Liver (tissue), 8 donors: ENCODE measurements at regions not wholly inside any gene's neighbourhood (a gene's known extent, or its start where the extent isn't known, plus 50 kb on each side); places are given as distances from the start of the nearest gene placed in this dataset.

Experiments
- DNase-seq: peaks from one replicate; pipeline ENCODE4 v3.0.0-alpha.2; 2017; ENCODE audit warnings: low spot score
- H3K27ac ChIP-seq, 2 donors: one replicate each; pipeline ENCODE4 v1.7.0; 2013; ENCODE audit warnings: inconsistent platforms in 2 of 2, low read length in 2 of 2, control low read depth in 1 of 2, low read depth in 1 of 2, mild to moderate bottlenecking in 1 of 2
- H3K27me3 ChIP-seq, 4 donors: one replicate each; pipeline versions ENCODE4 v1.6.1 to v1.7.0; 2013; ENCODE audit warnings: low read length in 3 of 4, inconsistent platforms in 1 of 4, mild to moderate bottlenecking in 1 of 4, moderate library complexity in 1 of 4; ENCODE audit not compliant: control insufficient read depth in 4 of 4, insufficient read depth in 4 of 4
- H3K36me3 ChIP-seq, 4 donors: one replicate each; pipeline versions ENCODE4 v1.6.1 to v1.7.0; 2013; ENCODE audit warnings: low read length in 3 of 4, mild to moderate bottlenecking in 3 of 4, low read depth in 1 of 4, moderate library complexity in 1 of 4; ENCODE audit not compliant: control insufficient read depth in 4 of 4, insufficient read depth in 3 of 4
- H3K4me1 ChIP-seq, 4 donors: one replicate each; pipeline versions ENCODE4 v1.6.1 to v1.7.0; 2013; ENCODE audit warnings: low read length in 3 of 4, mild to moderate bottlenecking in 3 of 4, moderate library complexity in 1 of 4; ENCODE audit not compliant: control insufficient read depth in 4 of 4, insufficient read depth in 4 of 4
- H3K4me3 ChIP-seq, 3 donors: one replicate each; pipeline versions ENCODE4 v1.6.1 to v1.7.0; 2013; ENCODE audit warnings: low read length in 3 of 3, control low read depth in 1 of 3, low read depth in 1 of 3, mild to moderate bottlenecking in 1 of 3
- H3K9ac ChIP-seq, 2 donors: one replicate each; pipeline ENCODE4 v1.7.0; 2013; ENCODE audit warnings: low read length in 2 of 2, mild to moderate bottlenecking in 2 of 2, moderate library complexity in 2 of 2, control low read depth in 1 of 2, low read depth in 1 of 2
- H3K9me3 ChIP-seq, 4 donors: one replicate each; pipeline versions ENCODE4 v1.6.1 to v1.7.0; 2013; ENCODE audit warnings: low read length in 3 of 4; ENCODE audit not compliant: control insufficient read depth in 4 of 4
- EGR1 ChIP-seq, 2 donors: IDR thresholded peaks; 2 replicates each; pipeline ENCODE4 v1.6.1; 2016 to 2018; ENCODE audit warnings: antibody characterized with exemption in 2 of 2, low read depth in 2 of 2
- FOXA1 ChIP-seq: IDR thresholded peaks from 2 replicates; pipeline ENCODE4 v1.6.1; 2016; ENCODE audit warnings: antibody characterized with exemption
- FOXA2 ChIP-seq: IDR thresholded peaks from 2 replicates; pipeline ENCODE4 v1.6.1; 2016; ENCODE audit warnings: antibody characterized with exemption
- GABPA ChIP-seq, 2 donors: IDR thresholded peaks in 1 of 2; conservative IDR thresholded peaks in 1 of 2; 2 replicates each; pipeline ENCODE4 v1.6.1; 2016; ENCODE audit warnings: antibody characterized with exemption in 2 of 2, mild to moderate bottlenecking in 1 of 2, moderate library complexity in 1 of 2
- HNF4A ChIP-seq, 2 donors: conservative IDR thresholded peaks; 2 replicates each; pipeline ENCODE4 v1.6.1; 2016; ENCODE audit warnings: antibody characterized with exemption in 2 of 2, mild to moderate bottlenecking in 2 of 2
- HNF4G ChIP-seq: IDR thresholded peaks from 2 replicates; pipeline ENCODE4 v1.6.1; 2016; ENCODE audit warnings: antibody characterized with exemption
- JUND ChIP-seq, 2 donors: IDR thresholded peaks; 2 replicates each; pipeline ENCODE4 v1.6.1; 2016; ENCODE audit warnings: antibody characterized with exemption in 2 of 2
- NR2F2 ChIP-seq: IDR thresholded peaks from 2 replicates; pipeline ENCODE4 v1.6.1; 2016; ENCODE audit warnings: antibody characterized with exemption
- RAD21 ChIP-seq, 2 donors: IDR thresholded peaks; 2 replicates each; pipeline ENCODE4 v1.6.1; 2016; ENCODE audit warnings: antibody characterized with exemption in 2 of 2, mild to moderate bottlenecking in 2 of 2
- RXRA ChIP-seq, 2 donors: IDR thresholded peaks; 2 replicates each; pipeline ENCODE4 v1.6.1; 2017 to 2018; ENCODE audit warnings: antibody characterized with exemption in 2 of 2, mild to moderate bottlenecking in 1 of 2
- SP1 ChIP-seq: IDR thresholded peaks from 2 replicates; pipeline ENCODE4 v1.6.1; 2018; ENCODE audit warnings: antibody characterized with exemption, mild to moderate bottlenecking
- TAF1 ChIP-seq: conservative IDR thresholded peaks from 2 replicates; pipeline ENCODE4 v1.6.1; 2016; ENCODE audit warnings: antibody characterized with exemption, mild to moderate bottlenecking
- YY1 ChIP-seq: IDR thresholded peaks from 2 replicates; pipeline ENCODE4 v1.6.1; 2016; ENCODE audit warnings: antibody characterized with exemption, mild to moderate bottlenecking
- WGBS: extraction: QIAGEN DNeasy Blood & Tissue Kit; methylation state at CpG from one replicate; pipeline ENCODE4 v1.1.7; 2013; 5-methylcytosine and 5-hydroxymethylcytosine counted together
- TF ChIP-seq, protein P1 (sequence below): fragments of 150-350 bp; IDR thresholded peaks from 2 replicates; pipeline ENCODE4 v1.5.1; 2017; ENCODE audit warnings: improper control_type of control experiment, low read depth, low read length; ENCODE audit not compliant: missing input control
- TF ChIP-seq, protein P2 (sequence below): IDR thresholded peaks from 2 replicates; pipeline ENCODE4 v1.6.1; 2016; ENCODE audit warnings: antibody characterized with exemption
- TF ChIP-seq, protein P3 (sequence below): IDR thresholded peaks from 2 replicates; pipeline ENCODE4 v1.6.1; 2016; ENCODE audit warnings: antibody characterized with exemption
- TF ChIP-seq, protein P4 (sequence below): IDR thresholded peaks from 2 replicates; pipeline ENCODE4 v1.6.1; 2016; ENCODE audit warnings: antibody characterized with exemption
- TF ChIP-seq, protein P5 (sequence below): IDR thresholded peaks from 2 replicates; pipeline ENCODE4 v1.6.1; 2016; ENCODE audit warnings: antibody characterized with exemption, mild to moderate bottlenecking
- donor health status: healthy.
- donor health status: healthy.
- donor health status: healthy.
- donor health status: healthy.
- donor health status: healthy.

DNA sequence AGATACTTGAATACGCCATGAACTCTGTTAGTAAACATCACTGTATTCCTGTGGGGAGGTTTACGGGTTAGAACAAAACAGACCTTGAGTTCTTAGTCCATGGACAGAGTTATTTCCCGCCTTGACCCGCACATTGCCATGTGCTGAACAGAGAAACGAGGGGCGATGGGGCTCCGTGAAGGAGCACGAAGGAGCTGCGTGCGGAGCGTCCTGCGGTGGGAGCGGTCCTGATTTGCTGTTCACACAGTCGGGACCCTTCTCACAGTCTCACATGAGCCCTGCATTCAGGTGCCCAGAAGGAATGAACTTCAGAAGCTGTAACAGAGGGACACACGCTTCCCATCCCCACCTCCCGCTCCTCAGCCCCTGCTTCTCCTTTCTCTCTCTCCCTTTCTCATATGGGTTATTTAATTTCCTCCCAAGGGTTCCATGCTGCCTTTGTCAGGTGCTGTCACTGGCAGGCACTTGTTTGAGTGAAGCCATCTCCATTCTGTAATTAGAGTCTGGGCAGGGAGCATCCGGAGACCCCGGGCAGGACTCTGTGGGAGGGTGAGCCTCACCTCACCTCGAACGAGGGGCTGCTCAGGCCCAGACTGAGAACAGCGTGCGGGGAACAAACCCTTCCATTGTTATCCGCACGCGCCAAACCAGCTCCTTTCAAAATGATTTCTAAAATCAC, 76.9 kb downstream of the TEX29 start:
- TF ChIP-seq, protein P1, sequence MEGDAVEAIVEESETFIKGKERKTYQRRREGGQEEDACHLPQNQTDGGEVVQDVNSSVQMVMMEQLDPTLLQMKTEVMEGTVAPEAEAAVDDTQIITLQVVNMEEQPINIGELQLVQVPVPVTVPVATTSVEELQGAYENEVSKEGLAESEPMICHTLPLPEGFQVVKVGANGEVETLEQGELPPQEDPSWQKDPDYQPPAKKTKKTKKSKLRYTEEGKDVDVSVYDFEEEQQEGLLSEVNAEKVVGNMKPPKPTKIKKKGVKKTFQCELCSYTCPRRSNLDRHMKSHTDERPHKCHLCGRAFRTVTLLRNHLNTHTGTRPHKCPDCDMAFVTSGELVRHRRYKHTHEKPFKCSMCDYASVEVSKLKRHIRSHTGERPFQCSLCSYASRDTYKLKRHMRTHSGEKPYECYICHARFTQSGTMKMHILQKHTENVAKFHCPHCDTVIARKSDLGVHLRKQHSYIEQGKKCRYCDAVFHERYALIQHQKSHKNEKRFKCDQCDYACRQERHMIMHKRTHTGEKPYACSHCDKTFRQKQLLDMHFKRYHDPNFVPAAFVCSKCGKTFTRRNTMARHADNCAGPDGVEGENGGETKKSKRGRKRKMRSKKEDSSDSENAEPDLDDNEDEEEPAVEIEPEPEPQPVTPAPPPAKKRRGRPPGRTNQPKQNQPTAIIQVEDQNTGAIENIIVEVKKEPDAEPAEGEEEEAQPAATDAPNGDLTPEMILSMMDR, result no peak
- no peak for TF ChIP-seq RXRA (IDR thresholded peaks at IDR 0.05)
- no peak for TF ChIP-seq TAF1
- no peak for TF ChIP-seq SP1
- TF ChIP-seq, protein P2, sequence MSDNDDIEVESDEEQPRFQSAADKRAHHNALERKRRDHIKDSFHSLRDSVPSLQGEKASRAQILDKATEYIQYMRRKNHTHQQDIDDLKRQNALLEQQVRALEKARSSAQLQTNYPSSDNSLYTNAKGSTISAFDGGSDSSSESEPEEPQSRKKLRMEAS, result no peak
- TF ChIP-seq, protein P3, sequence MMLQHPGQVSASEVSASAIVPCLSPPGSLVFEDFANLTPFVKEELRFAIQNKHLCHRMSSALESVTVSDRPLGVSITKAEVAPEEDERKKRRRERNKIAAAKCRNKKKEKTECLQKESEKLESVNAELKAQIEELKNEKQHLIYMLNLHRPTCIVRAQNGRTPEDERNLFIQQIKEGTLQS, result no peak
- no peak for TF ChIP-seq GABPA (IDR thresholded peaks at IDR 0.05 in 1 of 2, conservative IDR thresholded peaks at IDR 0.05 in 1 of 2)
- TF ChIP-seq NR2F2, result no peak
- no peak for TF ChIP-seq RAD21 (IDR thresholded peaks at IDR 0.05)
- TF ChIP-seq FOXA2, result no peak
- TF ChIP-seq HNF4G, result no peak
- TF ChIP-seq, protein P4, sequence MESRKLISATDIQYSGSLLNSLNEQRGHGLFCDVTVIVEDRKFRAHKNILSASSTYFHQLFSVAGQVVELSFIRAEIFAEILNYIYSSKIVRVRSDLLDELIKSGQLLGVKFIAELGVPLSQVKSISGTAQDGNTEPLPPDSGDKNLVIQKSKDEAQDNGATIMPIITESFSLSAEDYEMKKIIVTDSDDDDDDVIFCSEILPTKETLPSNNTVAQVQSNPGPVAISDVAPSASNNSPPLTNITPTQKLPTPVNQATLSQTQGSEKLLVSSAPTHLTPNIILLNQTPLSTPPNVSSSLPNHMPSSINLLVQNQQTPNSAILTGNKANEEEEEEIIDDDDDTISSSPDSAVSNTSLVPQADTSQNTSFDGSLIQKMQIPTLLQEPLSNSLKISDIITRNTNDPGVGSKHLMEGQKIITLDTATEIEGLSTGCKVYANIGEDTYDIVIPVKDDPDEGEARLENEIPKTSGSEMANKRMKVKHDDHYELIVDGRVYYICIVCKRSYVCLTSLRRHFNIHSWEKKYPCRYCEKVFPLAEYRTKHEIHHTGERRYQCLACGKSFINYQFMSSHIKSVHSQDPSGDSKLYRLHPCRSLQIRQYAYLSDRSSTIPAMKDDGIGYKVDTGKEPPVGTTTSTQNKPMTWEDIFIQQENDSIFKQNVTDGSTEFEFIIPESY, result no peak
- TF ChIP-seq FOXA1, result no peak
- TF ChIP-seq HNF4A (conservative IDR thresholded peaks at IDR 0.05), result no peak
- no peak for TF ChIP-seq YY1
- TF ChIP-seq, protein P5, sequence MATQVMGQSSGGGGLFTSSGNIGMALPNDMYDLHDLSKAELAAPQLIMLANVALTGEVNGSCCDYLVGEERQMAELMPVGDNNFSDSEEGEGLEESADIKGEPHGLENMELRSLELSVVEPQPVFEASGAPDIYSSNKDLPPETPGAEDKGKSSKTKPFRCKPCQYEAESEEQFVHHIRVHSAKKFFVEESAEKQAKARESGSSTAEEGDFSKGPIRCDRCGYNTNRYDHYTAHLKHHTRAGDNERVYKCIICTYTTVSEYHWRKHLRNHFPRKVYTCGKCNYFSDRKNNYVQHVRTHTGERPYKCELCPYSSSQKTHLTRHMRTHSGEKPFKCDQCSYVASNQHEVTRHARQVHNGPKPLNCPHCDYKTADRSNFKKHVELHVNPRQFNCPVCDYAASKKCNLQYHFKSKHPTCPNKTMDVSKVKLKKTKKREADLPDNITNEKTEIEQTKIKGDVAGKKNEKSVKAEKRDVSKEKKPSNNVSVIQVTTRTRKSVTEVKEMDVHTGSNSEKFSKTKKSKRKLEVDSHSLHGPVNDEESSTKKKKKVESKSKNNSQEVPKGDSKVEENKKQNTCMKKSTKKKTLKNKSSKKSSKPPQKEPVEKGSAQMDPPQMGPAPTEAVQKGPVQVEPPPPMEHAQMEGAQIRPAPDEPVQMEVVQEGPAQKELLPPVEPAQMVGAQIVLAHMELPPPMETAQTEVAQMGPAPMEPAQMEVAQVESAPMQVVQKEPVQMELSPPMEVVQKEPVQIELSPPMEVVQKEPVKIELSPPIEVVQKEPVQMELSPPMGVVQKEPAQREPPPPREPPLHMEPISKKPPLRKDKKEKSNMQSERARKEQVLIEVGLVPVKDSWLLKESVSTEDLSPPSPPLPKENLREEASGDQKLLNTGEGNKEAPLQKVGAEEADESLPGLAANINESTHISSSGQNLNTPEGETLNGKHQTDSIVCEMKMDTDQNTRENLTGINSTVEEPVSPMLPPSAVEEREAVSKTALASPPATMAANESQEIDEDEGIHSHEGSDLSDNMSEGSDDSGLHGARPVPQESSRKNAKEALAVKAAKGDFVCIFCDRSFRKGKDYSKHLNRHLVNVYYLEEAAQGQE, result no peak
- TF ChIP-seq EGR1 (IDR thresholded peaks at IDR 0.05; ENCODE audit: low read depth in 2 of 2), result no peak
- TF ChIP-seq JUND (IDR thresholded peaks at IDR 0.05), result no peak
- Histone ChIP-seq H3K9me3 (no peaks in the 10 kb centered on the region), H3K27ac (no peak overlapping the region), H3K4me3 (no peak overlapping the region), H3K36me3 (no peaks in the 10 kb centered on the region), H3K27me3 (no peaks in the 10 kb centered on the region), H3K9ac (no peak overlapping the region), H3K4me1 (no peaks in the 10 kb centered on the region)
- peak; percentile 23 for DNase-seq
- WGBS, result 89% methylated on average over 25 of the region's 25 CpGs
